ENCODE measurements at regions not wholly inside any gene's neighbourhood (a gene's known extent, or its start where the extent isn't known, plus 50 kb on each side); places are given as distances from the start of the nearest gene placed in this dataset.

DNA sequence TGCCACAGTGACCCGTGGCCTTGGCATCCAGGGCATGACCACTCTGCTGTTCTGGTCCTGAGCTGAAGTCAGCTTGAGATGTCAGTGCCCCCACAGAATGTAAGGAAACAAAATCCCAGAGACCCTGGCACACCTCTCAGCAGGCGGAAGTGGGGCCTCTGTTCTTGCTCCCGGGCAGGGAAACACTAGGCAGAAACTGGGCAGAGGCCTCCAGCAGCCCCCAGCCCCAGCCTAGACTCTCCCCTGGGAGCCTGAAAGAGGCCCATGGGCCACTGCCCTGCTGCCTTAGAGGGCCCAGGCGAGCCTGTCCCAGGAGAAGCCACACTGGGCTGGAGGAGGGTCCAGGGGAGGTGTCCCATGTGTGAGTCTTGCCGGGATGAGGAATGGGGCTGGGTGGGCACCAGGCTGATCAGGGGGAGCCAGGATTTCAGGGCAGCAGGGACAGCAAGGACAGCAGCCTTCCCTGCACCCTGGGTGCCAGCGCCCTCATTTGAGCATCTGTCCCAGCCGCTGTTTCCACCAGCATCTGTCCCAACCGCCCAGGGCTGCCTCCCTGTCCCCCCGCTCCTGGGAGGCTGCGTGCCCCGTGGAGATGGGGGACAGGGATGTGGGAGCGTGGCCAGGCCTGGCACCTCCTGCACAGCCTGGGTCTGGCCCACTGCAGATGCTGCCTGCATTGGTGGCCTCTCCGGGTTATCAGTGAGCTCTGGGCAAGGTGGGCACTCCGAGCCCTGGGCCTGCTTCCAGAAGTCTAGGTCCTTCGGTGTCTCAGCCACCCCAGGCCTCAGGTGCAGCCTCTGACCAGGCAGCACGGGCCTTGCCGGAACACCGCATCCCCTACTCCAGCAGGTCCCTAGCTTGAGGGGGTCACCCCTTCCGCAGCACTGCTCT is 1072.4 kb downstream of the BRD1 start:
- DNase-seq = no peak

DNA sequence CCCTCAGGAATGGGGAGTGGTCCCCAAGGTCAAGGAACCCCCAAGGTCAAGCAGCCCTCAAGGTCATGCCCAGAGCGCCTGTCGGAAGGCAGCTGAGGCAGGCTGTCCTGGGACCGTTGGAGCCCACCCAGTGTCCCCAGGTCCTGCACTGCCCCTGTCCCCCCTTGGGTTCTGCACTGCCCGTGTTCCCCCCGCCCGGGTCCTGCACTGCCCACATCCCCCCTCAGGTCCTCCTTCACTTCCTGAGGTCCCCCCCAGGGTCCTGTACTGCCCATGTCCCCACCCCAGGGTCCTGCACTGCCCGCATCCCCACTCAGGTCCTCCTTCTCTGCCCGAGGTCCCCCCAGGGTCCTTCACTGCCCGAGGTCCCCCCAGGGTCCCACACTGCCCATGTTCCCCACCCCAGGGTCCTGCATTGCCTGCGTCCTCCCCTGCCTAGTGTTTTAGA is 1073.0 kb downstream of the BRD1 start:
- no peak for DNase-seq

DNA sequence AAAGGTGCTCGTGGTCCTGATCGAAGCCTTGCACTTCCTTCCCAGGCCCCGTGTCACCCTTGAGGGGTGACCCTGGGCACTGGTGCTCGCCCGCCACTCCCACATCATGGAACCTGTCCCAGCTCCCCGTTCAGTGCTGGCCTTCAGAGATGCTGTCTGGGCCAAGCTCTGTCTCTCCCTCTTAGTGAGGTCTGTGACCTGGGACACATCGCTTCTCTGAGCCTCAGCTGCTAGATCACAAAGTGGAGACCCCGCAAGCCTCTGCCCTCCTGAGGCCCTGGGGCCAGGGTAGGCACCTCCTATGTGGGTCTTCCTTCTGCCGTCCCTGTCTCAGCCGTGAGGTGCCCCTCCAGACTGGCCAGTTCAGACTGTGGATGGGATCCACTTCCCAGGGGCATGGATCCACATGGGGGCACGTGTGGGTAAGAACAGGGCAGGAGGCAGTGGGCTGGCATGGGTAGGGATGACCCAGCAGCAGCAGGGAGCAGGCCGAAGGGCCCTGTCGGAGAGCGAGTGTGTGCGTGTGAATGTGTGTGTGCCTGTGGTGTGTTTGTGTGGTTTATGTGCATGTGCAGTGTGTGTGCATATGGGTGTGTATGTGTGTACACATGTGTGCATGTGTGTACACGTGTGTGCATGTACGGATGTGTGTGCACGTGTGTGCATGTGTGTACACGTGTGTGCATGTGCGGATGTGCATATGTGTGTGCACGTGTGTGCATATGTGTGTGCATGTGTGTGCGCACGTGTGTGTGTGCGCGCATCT is 1073.7 kb downstream of the BRD1 start:
- no peak for DNase-seq

DNA sequence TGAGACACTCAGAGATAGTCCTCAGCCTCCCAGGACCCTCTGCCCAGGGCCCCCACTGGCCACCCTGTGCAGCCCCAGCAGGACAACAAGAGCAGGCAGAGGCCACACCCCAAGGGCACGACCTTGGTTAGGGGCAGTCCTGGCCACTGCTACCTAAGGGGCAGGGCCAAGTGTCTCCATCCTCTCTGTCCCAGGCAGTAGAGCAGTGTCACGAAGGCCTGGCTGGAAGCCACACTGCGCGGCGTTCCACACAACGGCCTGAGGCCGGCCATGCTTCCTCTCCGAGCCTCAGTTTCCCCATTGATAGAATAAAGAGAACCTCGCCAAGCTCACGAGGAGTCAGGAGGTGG is 1074.3 kb downstream of the BRD1 start:
- no peak for DNase-seq

DNA sequence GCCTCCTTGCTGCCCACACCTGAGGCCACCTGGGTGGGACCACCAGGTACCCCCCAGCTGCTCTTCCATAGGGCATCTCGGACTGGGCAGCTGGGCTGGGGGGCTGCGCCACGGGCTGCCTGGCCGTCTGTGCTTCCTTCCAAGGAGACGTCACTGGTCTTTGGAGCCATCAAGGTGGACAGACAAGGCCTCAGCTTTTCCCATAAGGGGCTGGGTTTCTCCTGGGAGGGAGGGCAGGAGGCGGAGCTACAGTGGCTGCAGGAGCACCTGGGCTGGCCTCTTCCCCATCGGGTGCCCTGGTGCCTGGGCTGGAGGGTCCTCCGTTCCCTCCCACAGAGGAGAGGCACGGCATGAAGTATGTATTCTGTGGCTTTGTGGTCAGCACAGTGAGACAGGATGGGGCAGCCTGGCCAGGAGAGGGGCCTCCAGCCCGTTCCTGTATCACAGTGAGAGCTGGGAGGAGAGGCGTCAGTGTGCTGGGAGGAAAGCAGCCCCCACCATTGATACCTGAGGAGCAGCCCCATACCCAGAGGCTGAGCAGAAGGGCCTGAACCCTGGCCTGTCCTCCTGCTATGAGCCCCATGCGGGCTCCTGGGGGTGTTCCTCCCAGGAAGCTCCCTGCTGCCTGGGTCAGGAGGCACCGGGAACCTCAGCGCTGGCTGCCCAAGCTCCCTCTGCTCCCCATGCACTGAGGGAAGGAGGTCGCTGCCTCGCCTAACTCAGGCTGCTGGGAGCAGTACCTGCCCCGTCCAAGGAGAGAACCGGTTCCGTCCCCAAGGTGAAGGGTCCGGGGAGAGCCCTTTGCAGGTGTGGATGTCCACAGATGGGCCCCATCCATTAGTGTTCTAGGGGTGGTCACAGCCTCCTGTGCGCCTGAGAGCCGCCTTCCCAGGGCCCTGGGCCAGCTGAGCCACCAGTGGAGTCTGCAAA is 1075.0 kb downstream of the BRD1 start:
- no peak for DNase-seq

DNA sequence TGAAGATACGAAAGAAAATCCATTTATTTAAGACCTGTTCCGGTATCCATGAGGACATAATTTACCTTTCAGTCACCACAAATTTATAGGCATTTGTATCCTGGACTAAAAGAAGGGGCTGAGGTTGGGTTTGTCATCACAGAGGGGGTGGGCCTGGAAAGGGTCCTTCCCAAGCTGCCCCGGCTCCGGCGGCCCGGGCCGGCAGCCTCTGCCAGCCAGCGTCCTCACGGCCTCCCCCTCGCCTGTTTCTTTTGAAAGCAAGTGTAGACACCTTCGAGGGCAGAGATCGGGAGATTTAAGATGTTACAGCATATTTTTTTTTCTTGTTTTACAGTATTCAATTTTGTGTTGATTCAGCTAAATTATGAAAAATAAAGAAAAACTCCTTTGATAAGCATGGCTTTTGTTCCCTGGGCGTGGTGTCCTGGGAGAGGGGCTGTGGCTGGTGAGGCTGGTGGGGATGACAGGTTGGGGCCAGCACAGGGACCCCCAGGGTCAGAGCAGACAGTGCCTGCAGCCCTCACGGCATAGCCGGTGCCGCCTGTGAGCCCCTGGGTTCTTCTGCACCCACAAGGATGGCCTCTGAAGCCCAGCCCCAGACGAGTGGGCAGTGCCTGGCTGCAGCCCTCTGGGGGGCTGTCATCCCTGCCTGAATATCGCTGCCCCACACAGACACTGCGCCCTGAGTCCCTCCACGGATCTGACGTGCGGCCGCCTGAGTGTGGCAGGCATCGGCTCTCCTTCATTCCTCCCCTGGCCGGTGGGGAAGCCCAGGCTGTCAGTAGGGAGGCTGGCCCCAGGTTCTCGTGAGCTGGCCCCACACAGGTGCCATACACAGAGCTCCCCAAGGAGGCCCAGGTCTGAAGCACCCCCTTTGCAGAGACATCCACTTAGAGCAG is 1075.9 kb downstream of the BRD1 start:
- DNase-seq = no peak

DNA sequence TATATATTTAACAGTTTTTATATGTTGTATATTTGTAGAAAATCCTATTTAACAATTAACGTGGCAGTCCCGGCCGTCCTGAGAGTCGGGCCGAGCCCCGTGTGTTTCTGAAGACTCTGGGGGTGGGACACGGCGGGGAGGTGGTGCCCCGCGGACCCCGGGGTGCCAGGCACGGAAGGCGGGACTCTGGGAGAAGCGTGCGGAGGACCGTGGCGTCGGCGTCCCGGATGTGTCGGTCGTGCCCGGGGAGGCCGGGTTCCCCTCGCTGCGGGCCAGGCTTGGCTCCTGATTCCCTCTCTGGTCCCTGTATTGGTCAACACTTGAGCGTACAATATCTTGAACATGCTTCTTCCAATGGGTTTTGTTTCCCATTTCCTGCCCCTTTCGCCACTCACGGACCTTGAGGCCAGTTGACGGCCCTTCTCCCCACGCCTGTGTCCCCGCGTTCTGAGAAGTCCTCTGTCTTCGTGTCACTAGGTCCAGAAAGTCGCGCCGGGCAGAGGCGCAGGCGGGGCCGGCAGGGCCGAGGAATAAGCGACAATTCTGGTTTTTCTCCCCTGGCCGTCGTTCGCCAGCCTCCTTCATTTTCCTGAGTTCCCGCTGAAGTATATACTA is 1076.7 kb downstream of the BRD1 start:
- no peak for DNase-seq

DNA sequence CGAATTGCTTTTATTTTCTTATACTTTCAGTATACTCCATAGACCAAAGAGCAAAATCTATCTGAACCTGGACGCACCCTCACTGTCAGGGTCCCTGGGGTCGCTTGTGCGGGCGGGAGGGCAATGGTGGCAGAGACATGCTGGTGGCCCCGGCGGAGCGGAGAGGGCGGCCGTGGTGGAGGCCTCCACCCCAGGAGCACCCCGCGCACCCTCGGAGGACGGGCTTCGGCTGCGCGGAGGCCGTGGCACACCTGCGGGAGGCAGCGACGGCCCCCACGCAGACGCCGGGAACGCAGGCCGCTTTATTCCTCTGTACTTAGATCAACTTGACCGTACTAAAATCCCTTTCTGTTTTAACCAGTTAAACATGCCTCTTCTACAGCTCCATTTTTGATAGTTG is 1077.4 kb downstream of the BRD1 start:
- no peak for DNase-seq

DNA sequence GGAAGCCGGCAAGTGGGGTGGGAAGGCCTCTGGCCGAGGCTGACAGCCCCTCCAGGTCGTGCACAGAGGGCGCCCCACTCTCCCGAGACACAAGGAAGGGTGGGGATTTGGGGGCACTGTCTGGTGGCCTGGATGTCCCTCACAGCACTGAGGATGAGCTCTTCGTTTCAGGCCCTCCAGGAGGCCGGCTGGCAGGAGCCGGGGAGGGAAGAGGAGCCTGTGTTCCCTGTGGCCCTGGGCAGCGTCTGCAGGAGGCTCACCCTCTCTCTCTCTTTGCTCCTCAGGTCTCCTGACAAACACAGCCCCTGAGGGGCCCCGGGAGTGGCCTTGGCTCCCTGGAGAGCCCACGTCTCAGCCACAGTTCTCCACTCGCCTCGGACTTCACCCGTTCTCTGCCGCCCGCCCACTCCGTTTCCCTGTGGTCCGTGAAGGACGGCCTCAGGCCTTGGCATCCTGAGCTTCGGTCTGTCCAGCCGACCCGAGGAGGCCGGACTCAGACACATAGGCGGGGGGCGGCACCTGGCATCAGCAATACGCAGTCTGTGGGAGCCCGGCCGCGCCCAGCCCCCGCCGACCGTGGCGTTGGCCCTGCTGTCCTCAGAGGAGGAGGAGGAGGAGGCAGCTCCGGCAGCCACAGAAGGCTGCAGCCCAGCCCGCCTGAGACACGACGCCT is 1078.0 kb downstream of the BRD1 start:
- no peak for DNase-seq

DNA sequence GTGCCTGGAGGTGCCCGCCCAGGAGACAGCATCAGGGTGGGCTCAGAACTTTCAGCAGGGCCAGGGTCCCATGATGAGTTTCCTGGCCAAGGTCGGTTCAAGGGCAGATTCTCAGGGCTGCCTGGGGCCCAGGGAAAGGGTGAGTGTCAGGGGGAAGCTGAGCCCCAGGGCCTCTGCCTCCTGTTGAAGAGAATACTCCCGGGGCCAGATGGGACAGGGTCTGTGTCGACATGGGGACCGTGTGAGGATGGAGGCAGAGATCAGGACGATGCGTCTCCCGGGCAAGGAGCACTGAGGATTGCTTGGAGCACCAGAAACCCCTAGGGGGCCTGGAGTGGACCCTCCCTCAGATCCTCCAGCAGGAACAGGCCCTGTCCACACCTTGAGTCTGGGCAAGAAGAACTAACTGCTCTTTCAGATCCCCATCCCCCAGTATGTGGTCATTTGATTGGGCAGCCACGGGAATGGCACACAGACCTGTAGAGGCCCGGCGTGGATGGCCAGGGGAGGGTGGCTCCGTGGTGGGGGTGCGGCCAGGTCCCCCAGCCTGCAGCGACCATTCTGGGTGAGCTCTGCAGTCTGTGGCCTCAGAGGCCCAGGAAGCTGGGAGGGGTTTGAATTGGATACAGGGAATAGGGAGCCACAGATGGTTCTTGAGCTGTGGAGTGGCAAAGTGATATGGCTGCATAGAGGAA is 1078.7 kb downstream of the BRD1 start:
- DNase-seq = no peak

DNA sequence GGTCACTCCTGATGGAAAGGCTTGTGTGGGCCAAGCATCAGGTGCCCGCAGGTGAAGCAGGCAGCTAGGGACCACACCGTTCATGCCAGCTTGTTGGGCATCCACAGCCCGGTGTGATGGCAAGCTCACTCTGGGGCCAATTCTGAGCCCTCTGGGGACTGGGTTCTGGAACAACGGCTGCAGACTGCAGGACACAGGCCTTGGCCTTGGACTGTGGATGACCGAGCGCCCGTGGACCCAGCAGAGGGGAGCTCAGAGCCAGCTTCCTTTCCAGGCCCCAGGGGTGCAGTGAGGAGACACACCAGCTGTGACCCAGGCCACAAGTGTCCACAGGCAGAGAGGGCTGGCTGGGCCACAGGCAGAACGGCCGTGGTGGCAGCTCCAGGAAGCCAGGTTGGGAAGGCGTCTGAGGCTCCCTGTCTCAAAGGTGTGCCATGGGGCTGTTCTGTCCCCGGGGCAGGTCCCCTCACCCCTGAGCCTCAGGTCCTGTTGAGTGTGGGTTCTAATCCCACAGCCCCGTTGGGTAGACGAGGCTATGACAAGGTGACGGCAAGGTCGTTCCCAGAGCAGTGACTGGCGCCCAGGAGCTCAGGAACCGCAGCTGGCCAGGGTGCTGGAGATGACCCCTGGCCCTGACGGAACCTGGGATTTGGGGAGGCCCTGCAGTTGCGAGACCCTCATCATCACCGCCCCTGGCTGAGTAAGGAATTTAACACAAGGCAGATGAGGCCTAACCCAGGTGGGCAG is 1079.4 kb downstream of the BRD1 start:
- DNase-seq = no peak

DNA sequence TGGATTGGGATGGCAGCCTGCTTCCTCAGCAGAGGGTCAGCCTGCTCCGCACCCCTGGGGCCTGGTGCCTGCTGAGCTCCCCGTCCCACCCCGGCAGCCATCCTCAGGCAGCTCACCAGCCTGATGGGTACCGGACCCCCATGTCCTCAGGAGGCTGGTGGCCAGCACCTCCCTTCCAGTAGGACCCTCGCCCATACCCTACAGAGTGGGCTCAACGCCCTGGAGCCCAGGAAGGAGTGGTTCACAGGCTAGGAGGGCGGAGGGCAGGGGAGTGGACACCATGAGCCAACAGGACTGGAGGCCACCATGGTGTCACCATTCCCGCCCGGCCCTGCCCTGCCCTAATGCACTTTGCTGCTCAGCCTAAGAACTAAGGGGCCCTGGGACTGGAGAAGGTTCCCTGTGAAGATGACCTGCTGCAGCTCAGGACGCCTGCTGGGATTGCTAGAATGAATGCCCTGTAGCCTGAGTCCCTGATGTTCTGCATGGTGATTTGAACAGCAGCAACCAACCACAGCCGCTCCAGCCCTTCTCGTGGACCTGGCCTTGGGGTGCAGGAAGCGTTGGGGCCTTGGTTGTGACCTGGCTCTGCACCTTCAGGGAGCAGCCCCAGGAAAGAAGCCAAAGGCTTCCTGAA is 1080.8 kb downstream of the BRD1 start:
- DNase-seq = no peak

DNA sequence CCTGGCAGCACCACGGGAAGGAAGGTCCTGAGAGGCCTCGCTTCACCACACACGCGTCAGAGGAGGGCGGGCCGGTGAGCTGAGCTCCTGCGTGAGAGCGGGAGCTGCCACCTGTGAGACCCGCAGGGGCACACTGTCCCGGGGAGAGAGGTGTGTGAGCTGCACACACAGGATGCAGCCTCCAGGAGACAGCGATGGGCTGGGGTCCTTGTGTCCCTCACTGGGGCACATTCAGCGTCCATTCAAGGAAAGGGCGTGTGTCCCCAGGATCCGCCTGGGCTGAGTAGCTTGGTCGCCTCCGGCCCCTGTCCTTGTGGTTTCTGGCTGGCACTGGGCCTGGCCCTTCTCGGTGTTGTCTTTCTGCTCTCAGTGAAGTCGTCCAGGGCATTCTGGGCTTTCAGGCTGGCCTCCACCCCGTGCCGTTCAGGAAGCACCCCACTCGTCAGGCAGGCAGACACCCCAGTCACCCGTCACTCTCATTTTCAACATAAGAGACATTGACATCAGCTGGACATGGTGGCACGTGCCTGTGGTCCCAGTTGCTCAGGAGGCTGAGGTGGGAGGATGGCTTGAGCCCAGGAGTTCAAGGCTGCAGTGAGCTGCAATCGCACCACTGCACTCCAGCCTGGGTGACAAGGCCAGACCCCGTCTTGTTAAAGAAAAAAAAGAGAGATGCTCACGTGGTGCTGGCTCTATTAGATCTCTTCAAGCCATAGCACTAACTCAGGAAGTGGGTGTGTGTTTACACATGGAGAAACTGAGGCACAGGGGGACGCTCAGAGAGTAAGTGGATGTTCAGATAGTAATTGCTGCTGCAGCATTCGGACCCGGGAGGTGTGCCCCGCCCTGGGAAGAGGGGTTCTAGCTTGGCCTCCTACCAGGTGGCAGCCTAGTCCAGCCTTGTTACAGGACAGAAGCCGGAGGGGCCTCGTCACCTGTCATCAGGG is 1081.6 kb downstream of the BRD1 start:
- DNase-seq = no peak

DNA sequence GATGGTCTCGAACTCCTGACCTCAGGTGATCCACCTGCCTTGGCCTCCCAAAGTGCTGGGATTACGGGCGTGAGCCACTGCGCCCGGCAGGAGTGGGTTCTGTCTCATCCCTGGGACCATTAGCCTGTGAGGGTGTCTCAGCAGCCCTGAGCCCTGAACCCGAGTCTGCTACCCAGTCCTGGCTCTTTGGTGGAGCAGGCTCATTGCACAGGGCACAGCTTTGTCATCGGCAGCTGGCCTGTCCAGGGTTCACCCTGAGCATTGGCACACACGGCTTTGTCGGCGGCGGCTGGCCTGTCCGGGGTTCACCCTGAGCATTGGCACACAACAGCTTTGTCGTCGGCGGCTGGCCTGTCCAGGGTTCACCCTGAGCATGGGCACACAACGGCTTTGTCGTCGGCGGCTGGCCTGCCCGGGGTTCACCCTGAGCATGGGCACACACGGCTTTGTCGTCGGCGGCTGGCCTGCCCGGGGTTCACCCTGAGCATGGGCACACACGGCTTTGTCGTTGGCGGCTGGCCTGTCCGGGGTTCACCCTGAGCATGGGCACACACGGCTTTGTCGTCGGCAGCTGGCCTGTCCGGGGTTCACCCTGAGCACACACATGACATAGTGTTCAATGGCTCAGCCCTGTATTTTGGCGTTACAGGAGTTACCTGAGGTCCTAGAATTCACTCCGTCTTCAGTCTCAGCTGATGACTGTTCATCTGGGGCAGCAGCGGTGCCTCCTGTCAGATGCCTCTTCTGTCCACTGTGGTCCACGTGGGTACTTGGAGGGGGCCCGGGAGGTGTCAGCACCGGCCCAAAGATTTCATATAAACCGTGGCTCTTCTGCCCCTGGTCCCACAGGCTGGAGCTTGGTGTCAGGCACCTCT is 1082.5 kb downstream of the BRD1 start:
- DNase-seq = no peak

DNA sequence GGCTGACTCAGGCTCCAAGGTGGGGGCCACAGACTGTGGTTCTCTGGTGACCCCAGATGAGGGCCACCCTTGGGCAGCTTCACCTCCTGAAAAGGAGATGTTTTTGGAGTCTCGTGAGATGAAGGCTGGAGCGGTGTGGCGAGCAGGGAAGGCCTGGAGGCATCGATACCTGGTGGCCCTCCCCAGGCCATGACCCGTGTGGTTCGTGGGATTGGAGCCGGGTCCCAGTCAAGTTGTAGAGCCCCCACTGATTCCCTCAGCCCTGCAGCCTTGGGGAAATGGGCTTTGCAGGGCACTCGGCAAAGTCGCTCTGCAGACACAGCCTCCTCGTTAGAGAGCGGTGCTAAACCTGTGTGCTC is 1083.4 kb downstream of the BRD1 start:
- no peak for DNase-seq

DNA sequence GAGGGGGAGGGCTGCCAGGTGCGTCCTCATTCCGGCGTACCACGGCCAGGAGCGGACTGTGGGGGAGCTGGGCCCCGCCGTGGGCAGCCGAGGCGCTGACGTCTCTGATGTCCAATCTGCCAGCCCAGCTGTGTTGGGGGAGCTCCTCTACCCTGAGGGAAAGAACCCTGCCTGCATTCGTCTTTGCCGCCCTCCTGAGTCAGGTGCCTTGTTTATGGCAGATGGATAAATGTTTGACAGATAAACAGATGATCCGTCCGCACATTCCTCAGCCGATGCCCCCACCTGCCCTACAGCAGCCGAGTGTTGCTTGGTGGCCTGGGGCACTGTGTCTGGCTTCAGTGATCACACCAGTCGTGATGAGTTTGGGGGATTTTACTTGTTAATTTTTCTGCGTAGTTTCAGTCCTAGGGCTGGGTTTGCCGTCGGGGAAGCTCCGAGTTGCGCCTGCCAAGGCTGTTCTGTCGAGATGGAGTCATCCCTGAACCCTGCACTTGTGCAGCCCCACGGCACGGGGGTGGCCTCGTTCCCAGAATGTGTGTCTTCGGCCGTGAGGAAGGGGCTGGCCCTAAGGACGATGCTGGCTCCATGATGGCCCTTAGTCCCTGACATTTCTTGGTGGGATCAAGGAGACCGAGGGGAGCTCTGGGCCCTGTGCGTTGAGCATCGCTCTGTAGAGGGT is 1083.9 kb downstream of the BRD1 start:
- no peak for DNase-seq
